ENCODE measurements at regions not wholly inside any gene's neighbourhood (a gene's known extent, or its start where the extent isn't known, plus 50 kb on each side); places are given as distances from the start of the nearest gene placed in this dataset.

- no peak for DNase-seq
Observed at GRCh38 chr2:70397186-70397585, 95.3 kb upstream of the FAM136A start.

- DNase-seq, result no peak
Observed at GRCh38 chr2:70396612-70397011, 94.7 kb upstream of the FAM136A start.

DNA sequence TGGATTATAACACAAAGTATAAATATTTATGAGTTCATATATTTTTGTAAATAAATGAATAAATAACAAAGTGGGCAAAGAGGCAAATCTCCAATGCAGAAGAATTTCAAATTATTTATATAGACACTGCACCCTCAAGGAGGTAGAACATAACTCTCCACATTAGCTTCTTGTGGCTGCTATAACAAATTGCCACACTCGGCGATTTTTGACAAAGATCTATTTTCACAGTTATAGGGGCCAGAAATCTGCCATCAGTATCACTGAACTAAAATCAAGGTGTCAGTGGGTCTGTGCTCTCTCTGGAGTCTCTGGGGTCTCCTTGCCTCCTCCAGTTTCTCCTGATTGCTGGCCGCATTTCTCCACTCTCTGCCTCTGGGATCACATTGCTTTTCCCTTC, 92.0 kb upstream of the FAM136A start:
- DNase-seq, result no peak

- DNase-seq, result no peak
Observed at GRCh38 chr2:70391988-70392387, 90.1 kb upstream of the FAM136A start.

- no peak for DNase-seq
Observed at GRCh38 chr2:70391259-70391658, 89.4 kb upstream of the FAM136A start.

DNA sequence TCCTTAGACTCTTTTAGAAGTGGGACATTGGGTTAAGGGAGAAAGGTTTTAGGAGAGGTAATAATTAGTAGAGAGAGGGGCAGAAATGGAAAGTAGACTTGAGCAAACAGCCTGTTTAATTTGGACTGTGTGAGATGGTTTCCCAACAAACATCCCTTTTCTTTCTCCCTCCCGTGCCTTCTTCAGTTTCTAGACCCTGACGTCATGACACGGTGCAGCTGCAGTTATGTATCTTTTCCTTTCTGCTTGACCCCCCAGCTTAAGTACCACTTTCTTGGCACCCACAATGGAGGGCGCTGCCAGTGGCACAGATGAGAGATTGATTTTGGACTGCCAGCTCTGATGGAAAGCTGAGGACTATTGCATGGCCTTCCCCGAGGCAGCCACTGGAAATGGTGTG, 86.9 kb upstream of the FAM136A start:
- DNase-seq, result no peak

DNA sequence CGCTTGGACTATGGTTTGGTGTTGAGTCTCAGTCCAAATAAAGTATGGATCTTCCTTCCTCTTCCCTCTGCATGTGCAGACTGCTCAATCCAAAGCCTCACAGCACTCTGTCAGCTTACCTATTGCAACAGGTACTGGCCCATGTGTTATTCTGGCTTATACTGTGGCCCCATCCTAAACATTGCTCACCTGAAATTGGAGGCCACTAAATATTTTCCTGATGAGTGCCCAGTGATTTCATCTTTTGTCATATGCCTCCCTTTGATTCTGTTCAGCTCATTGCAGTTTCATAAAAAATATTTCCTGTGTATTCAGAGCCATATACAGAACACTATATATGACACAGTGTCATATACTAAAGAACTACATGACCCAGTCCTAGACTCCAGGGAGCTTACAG, 86.3 kb upstream of the FAM136A start:
- DNase-seq, result no peak

DNA sequence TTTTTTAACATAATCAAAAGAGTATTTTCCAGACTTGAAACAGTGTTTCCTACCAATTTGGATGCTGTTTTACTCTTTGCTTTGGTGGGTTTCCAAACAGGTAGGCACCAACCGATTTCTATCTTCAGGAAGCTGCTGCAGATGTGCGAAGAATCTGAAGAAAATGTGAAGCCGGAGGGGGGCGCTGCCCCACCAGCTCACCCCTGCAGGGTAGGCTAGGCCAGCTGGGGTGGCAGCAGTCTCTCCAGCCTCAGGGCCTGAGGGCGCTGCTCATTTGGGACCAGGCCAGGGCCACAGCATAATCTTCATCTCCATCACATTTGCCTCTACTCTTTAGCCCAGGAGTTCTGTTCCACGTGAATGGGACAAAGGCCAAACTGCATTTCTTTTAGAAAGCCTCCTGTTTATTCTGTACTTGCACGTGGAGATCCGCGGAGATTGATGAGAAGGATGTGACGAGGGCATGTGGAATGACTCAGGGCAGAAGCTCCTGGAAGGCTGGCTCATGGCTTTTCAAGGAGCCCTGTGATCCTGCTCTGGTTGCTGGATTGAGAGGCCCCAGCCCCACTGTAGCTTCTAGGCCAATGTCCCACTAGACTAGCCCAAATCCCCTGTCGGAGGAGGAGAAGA, 84.2 kb upstream of the FAM136A start:
- no peak for DNase-seq

GRCh38 chr2:70385204-70385603, 83.3 kb upstream of the FAM136A start:
- no peak for DNase-seq

- DNase-seq, result no peak
Observed at GRCh38 chr2:70381821-70382220, 80.0 kb upstream of the FAM136A start.

GRCh38 chr2:70381235-70381634, 79.4 kb upstream of the FAM136A start:
- no peak for DNase-seq

DNA sequence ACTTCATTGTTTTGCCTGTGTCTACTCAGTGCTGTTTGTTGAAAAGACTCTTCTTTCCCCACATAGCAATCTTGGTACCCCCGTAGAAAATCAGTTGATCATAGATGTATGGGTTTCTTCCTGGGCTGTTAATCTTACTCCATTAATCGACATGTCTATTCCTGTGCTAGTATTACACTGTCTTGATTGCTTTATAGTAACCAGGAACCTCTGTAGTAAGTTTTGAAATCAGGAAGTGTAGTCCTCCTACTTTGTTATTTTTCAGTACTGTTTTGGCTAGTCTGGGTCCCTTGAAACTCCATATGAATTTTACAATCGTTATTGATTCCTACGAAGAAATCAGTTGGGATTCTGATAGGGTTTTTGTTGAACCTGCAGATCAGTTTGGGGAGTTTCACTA, 78.8 kb upstream of the FAM136A start:
- DNase-seq, result no peak

DNA sequence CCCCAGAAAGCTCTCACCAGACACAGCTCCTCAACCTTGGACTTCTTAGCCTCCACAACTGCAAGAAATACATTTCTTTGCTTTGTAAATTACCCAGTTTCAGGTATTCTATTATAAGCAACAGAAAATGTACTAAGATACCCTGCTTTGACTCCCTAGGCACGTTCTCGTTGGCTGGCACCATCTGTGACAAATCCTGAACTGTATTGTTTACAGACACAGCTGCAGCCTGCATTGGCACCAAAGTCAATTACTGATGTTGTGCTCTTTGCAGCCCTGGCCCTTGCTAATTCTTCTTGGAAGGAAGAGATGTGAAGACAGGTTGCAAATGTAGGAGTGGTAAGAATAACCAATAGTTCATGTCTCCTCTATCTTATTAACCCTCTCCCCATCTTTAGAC, 72.7 kb upstream of the FAM136A start:
- no peak for DNase-seq

- no peak for DNase-seq
Observed at GRCh38 chr2:70371753-70372152, 69.9 kb upstream of the FAM136A start.

DNA sequence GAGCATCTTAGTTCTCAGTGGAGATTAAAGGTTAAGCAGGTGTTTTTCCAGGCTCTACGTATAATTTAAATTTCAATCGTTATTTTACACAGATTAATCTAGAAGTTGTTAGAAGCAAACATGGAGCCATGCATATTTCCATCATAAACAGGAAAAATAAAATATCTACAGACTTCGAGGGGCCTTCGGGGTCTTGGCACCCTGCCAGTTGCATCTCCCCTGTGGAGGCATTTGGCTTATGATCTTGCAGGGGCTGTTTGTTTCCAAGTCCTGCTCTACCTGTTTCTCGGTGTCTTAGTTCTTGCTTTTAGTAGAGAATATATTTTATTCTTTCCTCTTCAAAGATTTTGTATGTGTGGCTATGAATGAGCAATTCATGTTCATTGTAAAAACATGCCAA, 67.2 kb upstream of the FAM136A start:
- DNase-seq, result no peak

- no peak for DNase-seq
Observed at GRCh38 chr2:70368545-70368944, 66.7 kb upstream of the FAM136A start.

- DNase-seq, result peak; percentile 62
Observed at GRCh38 chr2:70367722-70368323, 66.0 kb upstream of the FAM136A start.

DNA sequence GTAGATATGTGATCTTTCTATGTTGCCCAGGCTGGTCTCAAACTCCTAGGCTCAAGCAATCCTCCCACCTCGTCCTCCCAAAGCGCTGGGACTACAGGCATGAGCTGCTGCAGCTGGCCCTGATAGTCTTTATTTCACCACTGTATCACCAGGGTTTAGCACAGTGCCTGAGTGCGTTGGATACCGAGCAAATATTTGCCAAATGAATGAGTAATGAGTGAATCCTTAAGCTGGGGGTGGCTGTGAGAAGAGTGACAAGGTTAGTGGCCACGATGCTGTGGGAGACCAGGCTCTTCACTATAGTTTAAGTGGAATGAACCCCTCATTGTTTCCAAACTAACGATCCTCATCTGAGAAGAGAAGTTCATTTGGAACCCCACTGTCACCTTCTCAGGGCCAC, 60.8 kb upstream of the FAM136A start:
- DNase-seq, result no peak

DNA sequence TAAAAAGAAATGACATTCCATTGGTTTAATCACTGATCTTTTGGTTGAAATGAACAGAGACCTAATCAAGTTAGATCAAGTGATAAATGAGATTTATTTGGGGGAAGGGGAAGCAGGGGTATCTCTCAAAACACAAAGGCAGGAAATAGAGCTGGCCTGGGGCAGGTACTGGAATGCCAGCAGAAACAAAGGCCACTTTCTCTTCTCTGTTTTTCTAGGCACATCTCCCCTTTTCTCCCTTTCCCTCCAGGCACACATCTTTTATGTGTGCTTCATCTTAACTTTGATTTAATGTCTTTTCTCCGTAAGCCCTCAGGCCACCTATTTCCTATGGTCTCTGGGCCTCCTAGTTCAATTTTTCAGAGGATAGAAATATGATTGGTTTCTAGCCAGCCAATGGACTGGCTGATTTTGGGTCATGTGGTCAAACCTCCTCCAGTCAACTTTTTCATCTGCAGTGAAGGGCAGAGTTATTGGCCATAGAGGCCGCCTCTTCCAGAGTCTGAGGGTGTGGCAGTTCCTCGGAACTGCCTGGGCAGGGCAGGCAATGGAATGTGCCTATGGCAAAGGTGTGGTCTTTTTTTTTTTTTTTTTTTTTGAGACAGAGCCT, 58.9 kb upstream of the FAM136A start:
- DNase-seq, result no peak

DNA sequence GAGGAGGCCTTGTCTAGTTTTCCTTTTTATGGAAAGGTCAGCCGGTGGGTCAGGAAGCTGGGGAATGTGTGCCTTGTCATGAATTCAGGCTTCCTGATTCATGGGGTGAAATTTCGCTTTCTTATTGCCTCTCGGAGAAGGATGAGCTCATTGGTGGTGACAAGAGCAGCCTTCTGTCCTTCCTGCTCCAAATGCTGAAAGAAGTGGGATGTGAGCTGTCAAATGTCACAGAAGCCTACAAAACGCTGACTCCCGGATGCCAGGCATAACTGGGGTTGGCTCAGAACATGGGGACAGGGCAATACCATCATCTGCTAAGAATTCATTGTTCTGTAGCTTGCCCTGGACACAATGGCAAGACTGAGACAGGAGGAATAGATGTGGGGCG, 55.8 kb upstream of the FAM136A start:
- DNase-seq, result no peak

GRCh38 chr2:70356941-70357683, 55.2 kb upstream of the FAM136A start:
- no peak for DNase-seq

DNA sequence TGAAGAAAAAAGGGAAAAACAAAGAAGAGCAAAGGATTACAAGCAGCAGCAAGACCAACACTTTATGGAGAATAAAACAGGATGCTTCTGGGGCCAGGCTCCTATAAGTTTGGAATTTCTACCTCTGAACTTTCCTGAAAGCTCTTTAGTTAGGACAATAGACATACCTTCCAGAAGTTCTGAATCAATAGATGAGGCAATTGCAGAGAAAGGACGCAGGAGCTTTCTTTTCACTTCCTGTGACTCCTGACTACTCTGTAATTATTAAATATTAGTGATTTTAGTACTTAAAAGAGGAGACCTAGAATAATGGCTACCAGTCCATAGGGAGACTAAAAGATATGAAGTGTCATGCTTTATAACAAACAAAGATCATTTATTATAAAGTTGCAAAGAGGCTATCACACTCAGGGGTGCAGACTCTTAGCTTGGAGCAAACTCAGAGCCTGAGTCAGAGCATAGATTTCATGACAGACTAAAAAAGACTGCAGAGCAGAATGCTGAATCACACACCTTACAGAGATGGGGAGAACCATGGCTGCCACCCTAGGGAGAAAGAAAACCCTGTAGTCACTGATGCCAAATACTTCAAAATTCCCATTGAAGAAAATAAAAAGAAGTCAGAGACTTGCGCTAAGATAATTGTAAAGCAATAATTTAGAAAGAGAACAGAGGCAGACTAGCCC, 52.5 kb upstream of the FAM136A start:
- DNase-seq, result no peak
